DOHH2 (cell line): ENCODE measurements at regions not wholly inside any gene's neighbourhood (a gene's known extent, or its start where the extent isn't known, plus 50 kb on each side); places are given as distances from the start of the nearest gene placed in this dataset.
"Not testable (repeated sequence)": the region's sequence is repeated elsewhere in the genome, so short reads cannot be mapped to it uniquely, and the experiment has no call there.

Experiments
- H3F3A ChIP-seq: fragments of 200-600 bp; sonication (generic), shearing (Covaris generic); 2 replicates; pipeline ENCODE4 v1.6.0; 2016; ENCODE audit warnings: antibody characterized with exemption, mild to moderate bottlenecking; ENCODE audit not compliant: control insufficient read depth, insufficient read depth
- H3K27ac ChIP-seq: fragments of 200-600 bp; sonication (generic); 2 replicates; pipeline ENCODE4 v1.5.1; 2014; ENCODE audit warnings: low read depth, mild to moderate bottlenecking, low read length, moderate library complexity
- H3K27me3 ChIP-seq: fragments of 200-600 bp; sonication (generic); 2 replicates; pipeline ENCODE4 v1.6.1; 2014; ENCODE audit warnings: mild to moderate bottlenecking, low read length, mixed read lengths; ENCODE audit not compliant: control insufficient read depth
- H3K36me3 ChIP-seq: fragments of 200-600 bp; sonication (generic); 2 replicates; pipeline ENCODE4 v1.6.1; 2014; ENCODE audit warnings: mild to moderate bottlenecking, low read length, moderate library complexity, mixed read lengths; ENCODE audit not compliant: control insufficient read depth
- H3K4me1 ChIP-seq: fragments of 200-600 bp; sonication (generic); 2 replicates; pipeline ENCODE4 v1.6.1; 2014; ENCODE audit warnings: mild to moderate bottlenecking, low read length, mixed read lengths; ENCODE audit not compliant: control insufficient read depth
- H3K4me2 ChIP-seq: fragments of 200-600 bp; sonication (generic); 2 replicates; pipeline ENCODE4 v1.6.0; 2014; ENCODE audit warnings: mild to moderate bottlenecking, low read length, moderate library complexity
- H3K4me3 ChIP-seq: fragments of 200-600 bp; sonication (generic); 2 replicates; pipeline ENCODE4 v1.5.1; 2014; ENCODE audit warnings: mild to moderate bottlenecking, low read length, mixed read lengths
- H3K79me2 ChIP-seq: fragments of 200-600 bp; sonication (generic); 2 replicates; pipeline ENCODE4 v1.6.1; 2014; ENCODE audit warnings: mild to moderate bottlenecking, low read length, mixed read lengths; ENCODE audit not compliant: control insufficient read depth
- H3K9me2 ChIP-seq: fragments of 200-600 bp; sonication (generic); replicated peaks from 2 replicates; pipeline ENCODE4 v1.6.1; 2014; ENCODE audit warnings: mild to moderate bottlenecking, low read length, mixed read lengths; ENCODE audit not compliant: control insufficient read depth
- H3K9me3 ChIP-seq: fragments of 200-600 bp; sonication (generic); 2 replicates; pipeline ENCODE4 v1.6.1; 2014; ENCODE audit warnings: antibody characterized with exemption, low read length, mixed read lengths; ENCODE audit not compliant: control insufficient read depth, insufficient read depth
- H4K20me1 ChIP-seq: fragments of 200-600 bp; sonication (generic); 2 replicates; pipeline ENCODE4 v1.6.0; 2014; ENCODE audit warnings: low read depth, mild to moderate bottlenecking, antibody characterized with exemption, low read length, moderate library complexity; ENCODE audit not compliant: control insufficient read depth, insufficient read depth
- EZH2phosphoT487 ChIP-seq: fragments of 200-600 bp; sonication (generic); IDR thresholded peaks from 2 replicates; pipeline ENCODE4 v1.6.1; 2017; ENCODE audit warnings: borderline replicate concordance, mild to moderate bottlenecking, antibody characterized with exemption, low read length, moderate library complexity, mixed read lengths
- TF ChIP-seq, protein P1 (sequence below): fragments of 200-600 bp; sonication (generic); IDR thresholded peaks from one replicate; pipeline ENCODE4 v1.5.1; 2014; ENCODE audit warnings: antibody characterized with exemption, mild to moderate bottlenecking, low read depth, low read length; ENCODE audit not compliant: poor library complexity, severe bottlenecking

DNA sequence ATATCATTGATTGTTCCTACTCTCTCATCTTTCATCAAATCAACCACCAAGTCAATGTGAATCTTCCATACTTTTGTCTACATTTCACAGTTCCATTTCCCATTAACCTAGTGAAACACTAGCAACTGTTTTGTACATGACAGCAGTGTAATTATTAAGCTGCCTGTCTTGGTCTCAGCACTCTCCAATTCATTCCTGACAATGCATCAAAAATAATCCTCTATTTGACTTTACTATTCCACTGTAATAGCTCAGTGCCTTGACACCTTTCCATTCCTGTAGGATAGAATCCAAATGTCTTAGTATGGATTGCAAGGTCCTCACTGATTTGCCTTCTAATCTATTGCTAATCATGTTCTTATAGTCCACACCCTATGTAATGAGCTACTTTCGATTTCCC is 2405.8 kb downstream of the PCDH7 start:
- Histone ChIP-seq H3K79me2 (no peaks in the 10 kb centered on the region), H4K20me1 (no peaks in the 10 kb centered on the region), H3K27me3 (no peaks in the 10 kb centered on the region), H3K9me3 (no peaks in the 10 kb centered on the region; the same call in 1 of the 2 replicates), H3K4me3 (no peak overlapping the region), H3K36me3 (no peaks in the 10 kb centered on the region), H3K27ac (no peak overlapping the region), H3K4me1 (no peaks in the 10 kb centered on the region), H3K4me2 (no peak overlapping the region), H3F3A (no peaks in the 10 kb centered on the region), H3K9me2 (no peaks in the 10 kb centered on the region)
- TF ChIP-seq, protein P1, sequence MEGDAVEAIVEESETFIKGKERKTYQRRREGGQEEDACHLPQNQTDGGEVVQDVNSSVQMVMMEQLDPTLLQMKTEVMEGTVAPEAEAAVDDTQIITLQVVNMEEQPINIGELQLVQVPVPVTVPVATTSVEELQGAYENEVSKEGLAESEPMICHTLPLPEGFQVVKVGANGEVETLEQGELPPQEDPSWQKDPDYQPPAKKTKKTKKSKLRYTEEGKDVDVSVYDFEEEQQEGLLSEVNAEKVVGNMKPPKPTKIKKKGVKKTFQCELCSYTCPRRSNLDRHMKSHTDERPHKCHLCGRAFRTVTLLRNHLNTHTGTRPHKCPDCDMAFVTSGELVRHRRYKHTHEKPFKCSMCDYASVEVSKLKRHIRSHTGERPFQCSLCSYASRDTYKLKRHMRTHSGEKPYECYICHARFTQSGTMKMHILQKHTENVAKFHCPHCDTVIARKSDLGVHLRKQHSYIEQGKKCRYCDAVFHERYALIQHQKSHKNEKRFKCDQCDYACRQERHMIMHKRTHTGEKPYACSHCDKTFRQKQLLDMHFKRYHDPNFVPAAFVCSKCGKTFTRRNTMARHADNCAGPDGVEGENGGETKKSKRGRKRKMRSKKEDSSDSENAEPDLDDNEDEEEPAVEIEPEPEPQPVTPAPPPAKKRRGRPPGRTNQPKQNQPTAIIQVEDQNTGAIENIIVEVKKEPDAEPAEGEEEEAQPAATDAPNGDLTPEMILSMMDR, result no peak
- TF ChIP-seq EZH2phosphoT487, result no peak

DNA sequence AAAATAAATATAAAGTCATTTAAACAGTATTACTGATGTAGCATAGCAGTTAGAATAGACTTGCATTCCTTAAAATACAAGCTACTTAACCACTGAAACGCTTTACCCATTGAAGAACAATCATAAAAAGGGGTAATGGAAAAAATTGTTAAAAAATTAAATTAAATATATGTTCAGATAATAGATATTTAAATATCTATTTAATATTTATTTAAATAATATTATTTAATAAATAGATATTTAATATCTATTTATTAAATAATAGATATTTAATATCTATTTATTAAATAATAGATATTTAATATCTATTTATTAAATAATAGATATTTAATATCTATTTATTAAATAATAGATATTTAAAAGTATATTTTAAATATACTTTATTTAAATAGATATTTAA is 2410.5 kb downstream of the PCDH7 start:
- not testable (repeated sequence) for H3K9me3 ChIP-seq, H3K4me3 ChIP-seq, H3K4me2 ChIP-seq, H3K36me3 ChIP-seq, H3K27me3 ChIP-seq, H3K9me2 ChIP-seq, H3K4me1 ChIP-seq, H4K20me1 ChIP-seq, H3K27ac ChIP-seq, H3F3A ChIP-seq, H3K79me2 ChIP-seq

DNA sequence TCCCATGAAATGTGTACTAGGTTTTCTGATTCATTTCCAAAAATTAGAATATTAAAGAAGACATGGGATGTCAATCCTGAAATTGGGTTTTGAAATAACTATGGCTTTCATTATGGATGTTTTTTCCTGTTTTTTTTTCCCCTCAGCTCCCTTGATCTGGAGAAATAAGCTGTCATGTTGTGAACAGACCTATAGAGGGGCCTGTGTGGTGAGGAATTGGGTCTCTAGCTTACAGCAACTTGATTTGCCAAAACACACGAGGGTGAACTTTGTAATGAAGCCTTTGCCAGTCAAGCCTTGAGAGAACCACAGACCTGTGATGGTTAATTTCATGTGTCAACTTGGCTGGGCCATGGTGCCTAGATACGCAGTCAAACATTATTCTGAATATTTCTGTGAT is 2413.6 kb downstream of the PCDH7 start:
- no peaks in the 10 kb centered on the region for H3F3A ChIP-seq
- H3K27me3 ChIP-seq, result no peaks in the 10 kb centered on the region
- H3K4me3 ChIP-seq, result no peak overlapping the region
- H3K4me1 ChIP-seq, result no peaks in the 10 kb centered on the region
- H3K4me2 ChIP-seq, result no peak overlapping the region
- H3K36me3 ChIP-seq, result no peaks in the 10 kb centered on the region
- TF ChIP-seq EZH2phosphoT487, result no peak
- TF ChIP-seq, protein P1, result no peak
- H3K27ac ChIP-seq, result no peak overlapping the region
- H3K9me2 ChIP-seq, result no peaks in the 10 kb centered on the region
- no peaks in the 10 kb centered on the region; the same call in 1 of the 2 replicates for H3K9me3 ChIP-seq
- H4K20me1 ChIP-seq, result no peaks in the 10 kb centered on the region
- H3K79me2 ChIP-seq, result no peaks in the 10 kb centered on the region

DNA sequence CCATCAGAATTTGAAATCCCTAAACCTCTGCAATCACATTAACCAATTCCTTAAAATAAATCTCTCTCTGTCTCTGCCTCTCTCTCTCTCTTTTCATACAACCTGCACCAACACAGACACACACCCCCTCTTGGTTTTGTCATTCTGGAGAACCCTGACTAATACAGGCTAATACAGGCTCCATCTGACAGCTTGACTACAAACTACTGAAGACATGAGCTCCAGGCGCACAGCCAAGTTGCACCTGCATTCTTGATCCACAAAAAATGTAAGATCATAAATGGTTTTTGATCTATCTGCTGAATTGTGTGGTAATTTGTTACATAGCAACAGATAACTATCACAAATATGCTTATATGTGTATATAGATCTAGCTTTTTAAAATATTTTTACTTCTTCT is 2414.2 kb downstream of the PCDH7 start:
- Histone ChIP-seq H4K20me1 (no peaks in the 10 kb centered on the region), H3K4me2 (no peak overlapping the region)

More for the DNA sequence above, 2414.2 kb downstream of the PCDH7 start:
- no peaks in the 10 kb centered on the region for H3F3A ChIP-seq
- H3K79me2 ChIP-seq, result no peaks in the 10 kb centered on the region
- no peaks in the 10 kb centered on the region for H3K27me3 ChIP-seq
- no peaks in the 10 kb centered on the region for H3K36me3 ChIP-seq
- no peaks in the 10 kb centered on the region for H3K4me1 ChIP-seq
- H3K27ac ChIP-seq, result no peak overlapping the region
- H3K9me3 ChIP-seq, result 0 out of 2 replicates have a peak, but pooled peaks cover 1% of the 10 kb centered on the region
- H3K9me2 ChIP-seq, result no peaks in the 10 kb centered on the region
- H3K4me3 ChIP-seq, result no peak overlapping the region
- TF ChIP-seq, protein P1, result no peak
- TF ChIP-seq EZH2phosphoT487, result no peak
